ENCODE measurements at regions not wholly inside any gene's neighbourhood (a gene's known extent, or its start where the extent isn't known, plus 50 kb on each side); places are given as distances from the start of the nearest gene placed in this dataset.

DNA sequence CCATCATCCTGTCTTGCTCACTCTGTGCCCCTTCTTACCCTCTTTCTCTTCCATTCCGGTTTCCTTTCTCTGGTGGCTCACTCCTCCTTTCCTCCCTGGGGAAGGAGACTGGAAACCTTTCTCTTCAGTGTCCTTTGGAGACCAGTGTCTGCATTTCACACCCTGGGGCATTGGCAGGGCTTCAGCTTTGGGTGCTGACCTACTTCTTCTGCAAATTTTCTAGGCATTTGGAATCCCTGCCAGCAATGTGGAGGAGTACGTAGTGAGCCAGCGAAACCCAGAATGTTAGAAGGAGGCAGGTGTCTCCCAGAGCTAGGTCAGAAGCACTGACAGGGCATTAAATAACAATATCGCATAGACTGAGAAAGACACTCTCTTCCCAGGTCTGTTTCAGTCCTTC, 122.2 kb downstream of the SLC28A3 start:
- TF ChIP-seq POLR2A (IDR thresholded peaks at IDR 0.05; ENCODE audit: low read depth, low read length) (no peak), FOS (IDR thresholded peaks at IDR 0.05; ENCODE audit: low read depth, low read length) (no peak), CEBPB (IDR thresholded peaks at IDR 0.05; ENCODE audit: low read depth, low read length) (no peak), SMC3 (IDR thresholded peaks at IDR 0.05; ENCODE audit: low read depth, low read length) (no peak), ELK1 (IDR thresholded peaks at IDR 0.05; ENCODE audit: borderline replicate concordance, low read depth, low read length) (no peak), NFE2L2 (IDR thresholded peaks at IDR 0.05; ENCODE audit: low read depth, low read length) (no peak), CHD1 (IDR thresholded peaks at IDR 0.05; ENCODE audit: low read depth, low read length) (no peak), RFX5 (IDR thresholded peaks at IDR 0.05; ENCODE audit: low read depth, low read length) (no peak), RCOR1 (IDR thresholded peaks at IDR 0.05; ENCODE audit: insufficient replicate concordance, low read length) (no peak), MXI1 (IDR thresholded peaks at IDR 0.05; ENCODE audit: borderline replicate concordance, low read depth, low read length) (no peak), BHLHE40 (IDR thresholded peaks at IDR 0.05; ENCODE audit: low read depth, low read length) (no peak)
- TF ChIP-seq, protein P1, sequence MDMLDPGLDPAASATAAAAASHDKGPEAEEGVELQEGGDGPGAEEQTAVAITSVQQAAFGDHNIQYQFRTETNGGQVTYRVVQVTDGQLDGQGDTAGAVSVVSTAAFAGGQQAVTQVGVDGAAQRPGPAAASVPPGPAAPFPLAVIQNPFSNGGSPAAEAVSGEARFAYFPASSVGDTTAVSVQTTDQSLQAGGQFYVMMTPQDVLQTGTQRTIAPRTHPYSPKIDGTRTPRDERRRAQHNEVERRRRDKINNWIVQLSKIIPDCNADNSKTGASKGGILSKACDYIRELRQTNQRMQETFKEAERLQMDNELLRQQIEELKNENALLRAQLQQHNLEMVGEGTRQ (IDR thresholded peaks at IDR 0.05; ENCODE audit: low read depth, low read length): no peak
- ATAC-seq (ENCODE audit: low read depth): no peak
- Histone ChIP-seq H3K9me1 (ENCODE audit: insufficient read depth, low read length) (no peaks in the 10 kb centered on the region), H2BK5ac (ENCODE audit: low read depth, low read length, poor library complexity, severe bottlenecking) (no peak overlapping the region), H2AFZ (replicated peaks; ENCODE audit: low read length, poor library complexity) (no peak overlapping the region), H2BK20ac (ENCODE audit: low read depth, low read length) (no peak overlapping the region), H4K91ac (ENCODE audit: insufficient read depth, low read depth, low read length) (no peak overlapping the region), H3K4me1 (ENCODE audit: control insufficient read depth, insufficient read depth, low read length) (no peaks in the 10 kb centered on the region), H2AK5ac (ENCODE audit: low read depth, low read length) (no peak overlapping the region), H3K9ac (ENCODE audit: low read depth, low read length) (no peak overlapping the region), H4K20me1 (ENCODE audit: insufficient read depth, low read length) (no peaks in the 10 kb centered on the region), H2AK9ac (replicated peaks; ENCODE audit: low read depth, low read length, poor library complexity) (no peak overlapping the region), H3K14ac (replicated peaks; ENCODE audit: low read depth, low read length) (no peak overlapping the region), H3K4me2 (ENCODE audit: low read depth, low read length) (no peak overlapping the region), H3K56ac (ENCODE audit: extremely low read depth, insufficient read depth, low read length) (no peak overlapping the region), H2BK15ac (ENCODE audit: low read depth, low read length) (no peak overlapping the region), H3K18ac (ENCODE audit: low read depth, low read length) (no peak overlapping the region), H3K79me1 (ENCODE audit: low read depth in 1 of 2, low read length in 2 of 2) (no peaks in the 10 kb centered on the region), H3K27me3 (ENCODE audit: control insufficient read depth, insufficient read depth, low read length) (peaks cover 4% of the 10 kb centered on the region), H3K36me3 (ENCODE audit: control insufficient read depth, insufficient read depth, low read length) (no peaks in the 10 kb centered on the region), H3K9me3 (ENCODE audit: control insufficient read depth, insufficient read depth, low read length) (peaks cover 3% of the 10 kb centered on the region), H4K5ac (ENCODE audit: low read depth, low read length) (no peak overlapping the region), H3K4me3 (ENCODE audit: insufficient read depth, low read depth, low read length) (no peak overlapping the region), H3K27ac (ENCODE audit: insufficient read depth, low read length) (no peak overlapping the region), H4K8ac (ENCODE audit: low read depth in 2 of 2, low read length in 2 of 2) (no peak overlapping the region), H2BK120ac (ENCODE audit: low read depth, low read length) (no peak overlapping the region), H3K23ac (ENCODE audit: low read depth, low read length) (no peak overlapping the region), H3K4ac (ENCODE audit: low read depth, low read length) (no peak overlapping the region)
- CTCF ChIA-PET: no interaction called here
- dilution Hi-C loops (cut with HindIII; ENCODE audit: low sequenced_read_pairs, unreplicated experiment): no loop called here
- no CpG with 5 or more reads among the region's 4 CpGs for WGBS, 2 experiments (ENCODE audit: extremely low coverage in 2 of 2, insufficient read length in 1 of 2)
- no TSS peak for BruUV-seq (replicated peaks)
- DNase-seq: no peak
- intact Hi-C loops (cut with micrococcal nuclease): no loop called here
- POLR2A ChIA-PET (ENCODE audit: unreplicated experiment): no interaction called here
- in situ Hi-C loops (cut with MboI; ENCODE audit: low sequenced_read_pairs): no loop called here
